Hepatocyte (in vitro differentiated cells): ENCODE measurements at regions not wholly inside any gene's neighbourhood (a gene's known extent, or its start where the extent isn't known, plus 50 kb on each side); places are given as distances from the start of the nearest gene placed in this dataset.
"Not testable (repeated sequence)": the region's sequence is repeated elsewhere in the genome, so short reads cannot be mapped to it uniquely, and the experiment has no call there.

ENCODE experiments used
- DNase-seq: peaks from one replicate; pipeline ENCODE4 v3.0.0-alpha.2; 2016; ENCODE audit warnings: low spot score
- H2AFZ ChIP-seq: fragments of 200-600 bp; sonication (generic); 2 replicates; pipeline ENCODE4 v1.6.0; 2016; ENCODE audit warnings: antibody characterized with exemption, mild to moderate bottlenecking
- H3K27ac ChIP-seq: fragments of 200-600 bp; sonication (generic); 2 replicates; pipeline ENCODE4 v1.5.1; 2016; ENCODE audit warnings: mild to moderate bottlenecking
- H3K27me3 ChIP-seq: fragments of 200-600 bp; sonication (generic); 2 replicates; pipeline ENCODE4 v1.6.1; 2016
- H3K36me3 ChIP-seq: fragments of 200-600 bp; sonication (generic); replicated peaks from 2 replicates; pipeline ENCODE4 v1.5.1; 2016; ENCODE audit warnings: low read depth; ENCODE audit not compliant: insufficient read depth
- H3K4me1 ChIP-seq: fragments of 200-600 bp; sonication (generic); 2 replicates; pipeline ENCODE4 v1.5.1; 2016; ENCODE audit warnings: mild to moderate bottlenecking, moderate library complexity; ENCODE audit not compliant: insufficient read depth
- H3K4me2 ChIP-seq: fragments of 200-600 bp; sonication (generic); 2 replicates; pipeline ENCODE4 v1.6.0; 2016
- H3K4me3 ChIP-seq: fragments of 200-600 bp; sonication (generic); 2 replicates; pipeline ENCODE4 v1.5.1; 2016; ENCODE audit warnings: mild to moderate bottlenecking
- H3K79me2 ChIP-seq: fragments of 200-600 bp; sonication (generic); 2 replicates; pipeline ENCODE4 v1.6.0; 2017; ENCODE audit warnings: mild to moderate bottlenecking
- H3K9me2 ChIP-seq: fragments of 200-600 bp; sonication (generic); replicated peaks from 2 replicates; pipeline ENCODE4 v1.6.0; 2017; ENCODE audit warnings: mild to moderate bottlenecking; ENCODE audit not compliant: insufficient read depth
- H3K9me3 ChIP-seq: fragments of 200-600 bp; sonication (generic); 2 replicates; pipeline ENCODE4 v1.5.1; 2016; ENCODE audit warnings: low read depth, mild to moderate bottlenecking
- H4K20me1 ChIP-seq: fragments of 200-600 bp; sonication (generic); 2 replicates; pipeline ENCODE4 v1.6.0; 2016; ENCODE audit warnings: mild to moderate bottlenecking; ENCODE audit not compliant: insufficient read depth, poor library complexity, severe bottlenecking
- EZH2 ChIP-seq: fragments of 200-600 bp; sonication (generic); IDR thresholded peaks from 2 replicates; pipeline ENCODE4 v1.6.1; 2016; ENCODE audit warnings: antibody characterized with exemption, mild to moderate bottlenecking, borderline replicate concordance
- EZH2phosphoT487 ChIP-seq: fragments of 200-600 bp; sonication (generic); IDR thresholded peaks from one replicate; pipeline ENCODE4 v1.6.1; 2018; ENCODE audit warnings: antibody characterized with exemption, mild to moderate bottlenecking, low read depth, moderate library complexity; ENCODE audit not compliant: unreplicated experiment, severe bottlenecking
- WGBS: methylation state at CpG from one replicate; pipeline ENCODE4 v1.1.6; 2016; ENCODE audit warnings: low lambda C conversion rate; ENCODE audit errors: missing lambda C conversion rate; 5-methylcytosine and 5-hydroxymethylcytosine counted together
- TF ChIP-seq, protein P1 (sequence below): fragments of 200-600 bp; sonication (generic); IDR thresholded peaks from 2 replicates; pipeline ENCODE4 v1.5.1; 2016; ENCODE audit warnings: antibody characterized with exemption, mild to moderate bottlenecking; ENCODE audit not compliant: poor library complexity

DNA sequence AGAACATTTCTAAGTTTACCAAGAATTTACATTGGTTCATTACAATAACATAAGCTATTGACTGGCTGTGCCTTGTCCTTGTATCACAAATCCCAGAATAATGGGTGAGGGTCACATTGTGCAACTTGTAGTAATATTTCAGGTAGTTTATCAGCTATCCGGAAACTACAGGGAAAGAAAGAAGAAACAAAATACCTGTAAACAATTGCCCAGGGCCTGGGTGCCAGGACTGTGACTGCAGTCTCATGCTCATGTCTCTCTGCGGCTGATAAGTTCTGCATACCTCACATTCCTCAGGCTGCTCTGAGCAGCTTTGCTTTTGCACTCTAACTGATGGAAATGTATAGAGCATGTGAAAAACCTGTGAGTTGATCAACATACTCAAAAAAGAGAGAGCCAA lies 131.8 kb upstream of the TRIM24 start:
- DNase-seq = no peak
- Histone ChIP-seq H3K36me3 (no peaks in the 10 kb centered on the region), H3K4me3 (no peak overlapping the region), H3K9me2 (no peaks in the 10 kb centered on the region), H3K4me2 (no peak overlapping the region), H3K79me2 (no peaks in the 10 kb centered on the region), H3K27me3 (no peaks in the 10 kb centered on the region), H4K20me1 (no peaks in the 10 kb centered on the region), H3K4me1 (no peaks in the 10 kb centered on the region), H3K27ac (no peak overlapping the region), H3K9me3 (peaks cover 5% of the 10 kb centered on the region), H2AFZ (no peak overlapping the region)
- TF ChIP-seq, protein P1, sequence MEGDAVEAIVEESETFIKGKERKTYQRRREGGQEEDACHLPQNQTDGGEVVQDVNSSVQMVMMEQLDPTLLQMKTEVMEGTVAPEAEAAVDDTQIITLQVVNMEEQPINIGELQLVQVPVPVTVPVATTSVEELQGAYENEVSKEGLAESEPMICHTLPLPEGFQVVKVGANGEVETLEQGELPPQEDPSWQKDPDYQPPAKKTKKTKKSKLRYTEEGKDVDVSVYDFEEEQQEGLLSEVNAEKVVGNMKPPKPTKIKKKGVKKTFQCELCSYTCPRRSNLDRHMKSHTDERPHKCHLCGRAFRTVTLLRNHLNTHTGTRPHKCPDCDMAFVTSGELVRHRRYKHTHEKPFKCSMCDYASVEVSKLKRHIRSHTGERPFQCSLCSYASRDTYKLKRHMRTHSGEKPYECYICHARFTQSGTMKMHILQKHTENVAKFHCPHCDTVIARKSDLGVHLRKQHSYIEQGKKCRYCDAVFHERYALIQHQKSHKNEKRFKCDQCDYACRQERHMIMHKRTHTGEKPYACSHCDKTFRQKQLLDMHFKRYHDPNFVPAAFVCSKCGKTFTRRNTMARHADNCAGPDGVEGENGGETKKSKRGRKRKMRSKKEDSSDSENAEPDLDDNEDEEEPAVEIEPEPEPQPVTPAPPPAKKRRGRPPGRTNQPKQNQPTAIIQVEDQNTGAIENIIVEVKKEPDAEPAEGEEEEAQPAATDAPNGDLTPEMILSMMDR = no peak
- WGBS = 42% methylated on average over 2 of the region's 2 CpGs

DNA sequence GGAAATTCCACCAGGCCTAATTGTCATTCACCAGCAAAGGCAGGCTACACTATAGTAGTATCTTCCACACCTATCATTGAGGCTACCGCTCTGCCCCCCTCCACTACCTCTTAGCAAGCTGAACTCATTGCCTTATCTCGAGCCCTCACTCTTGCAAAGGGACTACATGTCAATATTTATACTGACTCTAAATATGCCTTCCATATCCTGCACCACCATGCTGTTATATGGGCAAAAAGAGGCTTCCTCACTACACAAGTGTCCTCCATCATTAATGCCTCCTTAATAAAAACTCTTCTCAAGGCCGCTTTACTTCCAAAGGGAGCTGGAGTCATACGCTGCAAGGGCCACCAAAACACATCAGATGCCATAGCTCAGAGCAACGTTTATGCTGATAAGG lies 127.2 kb upstream of the TRIM24 start:
- H3K27ac ChIP-seq, H2AFZ ChIP-seq, DNase-seq, H3K79me2 ChIP-seq, H3K36me3 ChIP-seq, H3K9me2 ChIP-seq, H3K4me3 ChIP-seq, H3K4me2 ChIP-seq, H3K9me3 ChIP-seq, H4K20me1 ChIP-seq, H3K27me3 ChIP-seq, H3K4me1 ChIP-seq: not testable (repeated sequence)
- WGBS = 93% methylated on average over 5 of the region's 5 CpGs

DNA sequence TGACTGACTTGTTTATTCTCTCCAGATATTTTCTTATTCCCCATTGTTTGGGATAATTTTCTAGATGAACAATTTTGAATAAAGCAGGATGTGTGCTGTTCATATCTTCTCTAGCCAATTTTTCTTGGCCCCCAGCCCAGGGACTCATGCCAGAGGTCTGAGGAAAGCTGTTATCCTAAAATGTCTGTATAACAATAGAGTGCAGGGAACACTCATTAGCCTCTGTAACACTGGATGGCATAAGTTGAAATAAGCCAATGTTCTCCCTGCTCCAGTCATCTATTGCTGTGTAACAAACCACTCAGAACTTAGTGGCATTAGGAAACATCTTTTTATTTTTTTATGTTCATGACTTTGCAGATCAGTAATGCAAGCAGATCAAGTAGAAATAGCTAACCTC lies 121.7 kb upstream of the TRIM24 start:
- no peaks in the 10 kb centered on the region for H3K4me1 ChIP-seq
- no peak overlapping the region for H2AFZ ChIP-seq
- no peaks in the 10 kb centered on the region for H4K20me1 ChIP-seq
- no peak overlapping the region for H3K27ac ChIP-seq
- no peaks in the 10 kb centered on the region for H3K9me2 ChIP-seq
- H3K4me3 ChIP-seq = no peak overlapping the region
- TF ChIP-seq EZH2phosphoT487 = no peak
- no peak for TF ChIP-seq EZH2
- TF ChIP-seq, protein P1 = no peak
- no peak for DNase-seq
- no peaks in the 10 kb centered on the region for H3K79me2 ChIP-seq
- H3K9me3 ChIP-seq = peaks cover 7% of the 10 kb centered on the region
- no peak overlapping the region for H3K4me2 ChIP-seq
- no peaks in the 10 kb centered on the region for H3K36me3 ChIP-seq
- no peaks in the 10 kb centered on the region for H3K27me3 ChIP-seq

DNA sequence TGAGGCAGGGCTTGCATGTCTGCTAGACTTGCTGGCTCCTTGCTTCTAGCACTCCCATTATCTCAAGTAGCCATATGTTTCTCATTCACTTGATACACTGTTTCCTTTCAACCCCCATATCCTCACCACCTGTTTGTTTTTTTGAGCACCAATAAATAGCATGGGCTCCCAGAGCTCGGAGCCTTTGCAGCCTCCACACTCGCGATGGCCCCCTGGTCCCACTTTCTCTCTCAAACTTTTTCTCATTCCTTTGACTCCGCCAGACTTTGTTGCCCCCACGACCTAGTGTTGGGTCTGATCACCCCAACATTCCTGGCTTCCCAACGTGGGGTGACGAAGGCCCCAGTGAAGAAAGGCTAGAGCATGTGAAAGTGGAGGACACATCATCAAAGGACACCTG lies 120.8 kb upstream of the TRIM24 start:
- H3K4me2 ChIP-seq, H3K4me1 ChIP-seq, H4K20me1 ChIP-seq, H3K27me3 ChIP-seq, H3K27ac ChIP-seq, H3K4me3 ChIP-seq, H3K9me3 ChIP-seq, H2AFZ ChIP-seq, H3K36me3 ChIP-seq, H3K9me2 ChIP-seq, DNase-seq, H3K79me2 ChIP-seq: not testable (repeated sequence)
- WGBS = 90% methylated on average over 7 of the region's 7 CpGs

DNA sequence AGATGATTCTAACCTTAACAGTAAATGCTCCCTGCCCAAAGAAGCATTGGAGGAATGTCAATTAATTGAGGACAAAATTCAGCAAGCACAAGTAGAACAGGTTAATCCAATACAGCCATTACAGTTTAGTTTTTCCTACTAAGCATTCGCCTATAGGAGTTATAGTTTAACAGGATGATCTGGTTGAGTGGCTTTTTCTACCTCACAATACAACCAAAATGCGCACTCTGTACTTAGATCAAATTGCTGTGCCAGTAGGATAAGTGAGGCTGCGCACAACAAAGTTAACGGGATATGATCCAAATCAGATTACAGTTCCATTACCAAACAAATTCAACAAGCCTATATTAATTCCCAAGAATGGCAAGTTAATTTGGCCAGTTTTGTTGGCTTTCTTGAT lies 117.1 kb upstream of the TRIM24 start:
- Histone ChIP-seq H3K4me2 (no peak overlapping the region), H3K27ac (no peak overlapping the region), H3K79me2 (no peaks in the 10 kb centered on the region), H3K27me3 (no peaks in the 10 kb centered on the region), H3K36me3 (no peaks in the 10 kb centered on the region), H4K20me1 (no peaks in the 10 kb centered on the region), H3K9me3 (peaks cover 7% of the 10 kb centered on the region), H3K9me2 (no peaks in the 10 kb centered on the region), H2AFZ (no peak overlapping the region), H3K4me1 (no peaks in the 10 kb centered on the region), H3K4me3 (no peak overlapping the region)
- 97% methylated on average over 4 of the region's 4 CpGs for WGBS
- DNase-seq = no peak
- TF ChIP-seq EZH2 (no peak), EZH2phosphoT487 (no peak)
- TF ChIP-seq, protein P1 = no peak
